ENCODE measurements at regions not wholly inside any gene's neighbourhood (a gene's known extent, or its start where the extent isn't known, plus 50 kb on each side); places are given as distances from the start of the nearest gene placed in this dataset.

DNA sequence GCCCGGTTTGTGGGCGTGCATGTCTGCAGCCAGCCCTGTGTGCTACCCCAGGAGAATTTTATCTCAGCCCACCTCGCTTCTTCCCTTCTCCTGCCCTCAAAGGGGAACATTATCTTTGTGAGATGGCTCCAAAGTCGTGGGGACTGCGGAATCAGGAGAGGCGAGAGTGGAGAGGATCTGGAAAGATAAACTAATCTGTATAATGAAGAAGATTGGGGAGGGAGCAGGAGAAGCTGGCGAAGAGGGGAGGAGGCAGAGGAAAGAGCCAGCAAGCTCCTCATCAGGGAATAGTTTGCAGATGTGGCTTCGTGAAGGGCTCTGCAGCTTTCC lies 310.3 kb downstream of the MATN1 start:
- no peak for DNase-seq (ENCODE audit: low read depth in 6 of 9, low spot score in 9 of 9)
- H3K27ac ChIP-seq (ENCODE audit: low read depth in 1 of 2, low read length in 1 of 2), result no peak overlapping the region
- 73% methylated on average over 8 of the region's 8 CpGs for WGBS
- H3K4me3 ChIP-seq (ENCODE audit: low read length in 2 of 2), result no peak overlapping the region
- H3K9me3 ChIP-seq (ENCODE audit: control insufficient read depth in 2 of 2, insufficient read depth in 1 of 2, low read length in 1 of 2), result no peaks in the 10 kb centered on the region
- H3K36me3 ChIP-seq (ENCODE audit: control insufficient read depth in 2 of 2, insufficient read depth in 2 of 2, low read length in 1 of 2), result no peaks in the 10 kb centered on the region
- no peaks in the 10 kb centered on the region for H3K27me3 ChIP-seq (ENCODE audit: control insufficient read depth in 2 of 2, insufficient read depth in 1 of 2, low read length in 1 of 2)
- no peaks in the 10 kb centered on the region for H3K4me1 ChIP-seq (ENCODE audit: control insufficient read depth in 2 of 2, insufficient read depth in 2 of 2, low read length in 2 of 2)

DNA sequence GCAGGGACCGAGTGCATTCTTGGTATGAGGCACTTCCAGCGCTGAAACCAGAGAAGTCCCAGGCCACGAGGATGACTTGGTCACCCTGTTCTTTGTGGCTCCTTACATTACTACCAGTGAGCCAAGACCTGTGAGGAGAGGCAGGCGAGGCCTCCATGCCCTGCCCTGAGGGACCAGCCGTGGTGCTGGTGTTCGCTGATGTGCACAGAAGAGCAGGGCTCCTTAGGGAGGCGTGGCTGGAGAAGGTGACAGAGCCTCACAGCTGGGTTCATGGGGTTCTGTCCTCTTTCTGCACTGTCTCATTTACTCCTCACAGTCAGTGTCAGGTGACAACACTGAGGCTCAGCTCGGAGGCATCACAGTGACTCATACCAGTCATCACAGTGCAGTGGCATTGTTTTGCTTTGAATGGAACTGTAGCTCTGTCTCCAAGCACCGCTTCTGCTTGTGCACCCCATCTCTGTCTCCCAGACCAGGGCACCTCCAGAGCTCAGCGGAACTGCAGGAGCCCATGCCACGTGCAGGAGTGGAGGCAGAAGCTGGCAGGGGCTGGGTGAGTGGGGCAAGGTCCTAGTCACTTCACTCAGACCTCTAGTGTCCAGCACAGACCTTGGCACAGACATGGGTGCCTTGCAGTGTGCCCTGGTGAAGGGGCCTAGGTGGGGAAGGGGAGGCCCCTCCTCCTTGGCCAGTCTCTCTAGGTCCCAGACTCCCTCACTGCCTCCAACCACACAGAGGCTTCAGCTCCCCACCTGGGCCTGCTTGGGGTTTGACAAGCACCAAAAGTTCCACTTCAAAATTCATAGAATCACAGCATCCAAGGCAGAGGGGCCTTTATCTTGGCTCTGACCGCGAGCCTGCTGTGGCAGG lies 310.9 kb downstream of the MATN1 start:
- no peak for DNase-seq (ENCODE audit: low read depth in 6 of 9, low spot score in 9 of 9)
- no peaks in the 10 kb centered on the region for H3K27me3 ChIP-seq (ENCODE audit: control insufficient read depth in 2 of 2, insufficient read depth in 1 of 2, low read length in 1 of 2)
- WGBS, result 75% methylated on average over 13 of the region's 13 CpGs

GRCh38 chr1:30411206-30411605 lies 312.2 kb downstream of the MATN1 start:
- no peaks in the 10 kb centered on the region for H3K4me1 ChIP-seq (ENCODE audit: control insufficient read depth in 2 of 2, insufficient read depth in 2 of 2, low read length in 2 of 2)
- no peak overlapping the region for H3K27ac ChIP-seq (ENCODE audit: low read depth in 1 of 2, low read length in 1 of 2)
- WGBS, result 89% methylated on average over 9 of the region's 9 CpGs
- H3K4me3 ChIP-seq (ENCODE audit: low read length in 2 of 2), result no peak overlapping the region
- H3K27me3 ChIP-seq (ENCODE audit: control insufficient read depth in 2 of 2, insufficient read depth in 1 of 2, low read length in 1 of 2), result no peaks in the 10 kb centered on the region
- DNase-seq (ENCODE audit: low read depth in 6 of 9, low spot score in 9 of 9), result no peak
- H3K36me3 ChIP-seq (ENCODE audit: control insufficient read depth in 2 of 2, insufficient read depth in 2 of 2, low read length in 1 of 2), result no peaks in the 10 kb centered on the region
- H3K9me3 ChIP-seq (ENCODE audit: control insufficient read depth in 2 of 2, insufficient read depth in 1 of 2, low read length in 1 of 2), result no peaks in the 10 kb centered on the region

More for the DNA sequence above, 310.9 kb downstream of the MATN1 start:
- no peaks in the 10 kb centered on the region for H3K36me3 ChIP-seq (ENCODE audit: control insufficient read depth in 2 of 2, insufficient read depth in 2 of 2, low read length in 1 of 2)
- no peak overlapping the region for H3K27ac ChIP-seq (ENCODE audit: low read depth in 1 of 2, low read length in 1 of 2)
- H3K4me1 ChIP-seq (ENCODE audit: control insufficient read depth in 2 of 2, insufficient read depth in 2 of 2, low read length in 2 of 2), result no peaks in the 10 kb centered on the region
- H3K9me3 ChIP-seq (ENCODE audit: control insufficient read depth in 2 of 2, insufficient read depth in 1 of 2, low read length in 1 of 2), result no peaks in the 10 kb centered on the region
- H3K4me3 ChIP-seq (ENCODE audit: low read length in 2 of 2), result no peak overlapping the region

- Histone ChIP-seq H3K27me3 (ENCODE audit: control insufficient read depth in 2 of 2, insufficient read depth in 1 of 2, low read length in 1 of 2) (no peaks in the 10 kb centered on the region), H3K36me3 (ENCODE audit: control insufficient read depth in 2 of 2, insufficient read depth in 2 of 2, low read length in 1 of 2) (no peaks in the 10 kb centered on the region), H3K4me1 (ENCODE audit: control insufficient read depth in 2 of 2, insufficient read depth in 2 of 2, low read length in 2 of 2) (no peaks in the 10 kb centered on the region), H3K9me3 (ENCODE audit: control insufficient read depth in 2 of 2, insufficient read depth in 1 of 2, low read length in 1 of 2) (no peaks in the 10 kb centered on the region), H3K4me3 (ENCODE audit: low read length in 2 of 2) (no peak overlapping the region), H3K27ac (ENCODE audit: low read depth in 1 of 2, low read length in 1 of 2) (no peak overlapping the region)
- WGBS, result 84% methylated on average over 9 of the region's 9 CpGs
- no peak for DNase-seq (ENCODE audit: low read depth in 6 of 9, low spot score in 9 of 9)
These were observed 313.1 kb downstream of the MATN1 start for GRCh38 chr1:30410153-30410851.

GRCh38 chr1:30409476-30410152 lies 313.8 kb downstream of the MATN1 start:
- 74% methylated on average over 5 of the region's 5 CpGs for WGBS
- Histone ChIP-seq H3K9me3 (ENCODE audit: control insufficient read depth in 2 of 2, insufficient read depth in 1 of 2, low read length in 1 of 2) (no peaks in the 10 kb centered on the region), H3K4me1 (ENCODE audit: control insufficient read depth in 2 of 2, insufficient read depth in 2 of 2, low read length in 2 of 2) (no peaks in the 10 kb centered on the region), H3K36me3 (ENCODE audit: control insufficient read depth in 2 of 2, insufficient read depth in 2 of 2, low read length in 1 of 2) (no peaks in the 10 kb centered on the region), H3K27me3 (ENCODE audit: control insufficient read depth in 2 of 2, insufficient read depth in 1 of 2, low read length in 1 of 2) (no peaks in the 10 kb centered on the region), H3K27ac (ENCODE audit: low read depth in 1 of 2, low read length in 1 of 2) (no peak overlapping the region), H3K4me3 (ENCODE audit: low read length in 2 of 2) (no peak overlapping the region)
- no peak for DNase-seq (ENCODE audit: low read depth in 6 of 9, low spot score in 9 of 9)

- no peak overlapping the region for H3K4me3 ChIP-seq (ENCODE audit: low read length in 2 of 2)
- no peak overlapping the region for H3K27ac ChIP-seq (ENCODE audit: low read depth in 1 of 2, low read length in 1 of 2)
- no peaks in the 10 kb centered on the region for H3K9me3 ChIP-seq (ENCODE audit: control insufficient read depth in 2 of 2, insufficient read depth in 1 of 2, low read length in 1 of 2)
- H3K27me3 ChIP-seq (ENCODE audit: control insufficient read depth in 2 of 2, insufficient read depth in 1 of 2, low read length in 1 of 2), result no peaks in the 10 kb centered on the region
- no peaks in the 10 kb centered on the region for H3K36me3 ChIP-seq (ENCODE audit: control insufficient read depth in 2 of 2, insufficient read depth in 2 of 2, low read length in 1 of 2)
- no peaks in the 10 kb centered on the region for H3K4me1 ChIP-seq (ENCODE audit: control insufficient read depth in 2 of 2, insufficient read depth in 2 of 2, low read length in 2 of 2)
- 83% methylated on average over 9 of the region's 9 CpGs for WGBS
- DNase-seq (ENCODE audit: low read depth in 6 of 9, low spot score in 9 of 9), result no peak
These were observed 315.4 kb downstream of the MATN1 start for GRCh38 chr1:30407865-30408580.

- no peaks in the 10 kb centered on the region for H3K36me3 ChIP-seq (ENCODE audit: control insufficient read depth in 2 of 2, insufficient read depth in 2 of 2, low read length in 1 of 2)
- WGBS, result 62% methylated on average over 18 of the region's 18 CpGs
- H3K4me3 ChIP-seq (ENCODE audit: low read length in 2 of 2), result no peak overlapping the region
- no peak overlapping the region for H3K27ac ChIP-seq (ENCODE audit: low read depth in 1 of 2, low read length in 1 of 2)
- H3K4me1 ChIP-seq (ENCODE audit: control insufficient read depth in 2 of 2, insufficient read depth in 2 of 2, low read length in 2 of 2), result no peaks in the 10 kb centered on the region
- no peaks in the 10 kb centered on the region for H3K27me3 ChIP-seq (ENCODE audit: control insufficient read depth in 2 of 2, insufficient read depth in 1 of 2, low read length in 1 of 2)
- DNase-seq (ENCODE audit: low read depth in 6 of 9, low spot score in 9 of 9), result no peak
- H3K9me3 ChIP-seq (ENCODE audit: control insufficient read depth in 2 of 2, insufficient read depth in 1 of 2, low read length in 1 of 2), result no peaks in the 10 kb centered on the region
These were observed 316.2 kb downstream of the MATN1 start for GRCh38 chr1:30406996-30407864.

- Histone ChIP-seq H3K27me3 (ENCODE audit: control insufficient read depth in 2 of 2, insufficient read depth in 1 of 2, low read length in 1 of 2) (no peaks in the 10 kb centered on the region), H3K4me3 (ENCODE audit: low read length in 2 of 2) (no peak overlapping the region), H3K27ac (ENCODE audit: low read depth in 1 of 2, low read length in 1 of 2) (no peak overlapping the region), H3K4me1 (ENCODE audit: control insufficient read depth in 2 of 2, insufficient read depth in 2 of 2, low read length in 2 of 2) (no peaks in the 10 kb centered on the region), H3K9me3 (ENCODE audit: control insufficient read depth in 2 of 2, insufficient read depth in 1 of 2, low read length in 1 of 2) (no peaks in the 10 kb centered on the region), H3K36me3 (ENCODE audit: control insufficient read depth in 2 of 2, insufficient read depth in 2 of 2, low read length in 1 of 2) (no peaks in the 10 kb centered on the region)
- 86% methylated on average over 8 of the region's 8 CpGs for WGBS
- no peak for DNase-seq (ENCODE audit: low read depth in 6 of 9, low spot score in 9 of 9)
These were observed 317.7 kb downstream of the MATN1 start for GRCh38 chr1:30405631-30406212.
